Keratinocyte (primary cell): ENCODE measurements at regions not wholly inside any gene's neighbourhood (a gene's known extent, or its start where the extent isn't known, plus 50 kb on each side); places are given as distances from the start of the nearest gene placed in this dataset.
A peak's percentile ranks its signal among the peaks of the same experiment; 100 is the strongest.

ENCODE experiments used
- DNase-seq: peaks from one replicate; pipeline ENCODE4 v3.0.0-alpha.2; 2011; ENCODE audit warnings: low read depth, missing footprints, low spot score
- FAIRE-seq: peaks from 2 replicates; lab custom pipeline; 2011; peaks lifted over from hg19 to GRCh38; lab: Jason Lieb, UNC
- H2AFZ ChIP-seq: 2 replicates; pipeline ENCODE4 v1.6.0; 2012; ENCODE audit warnings: low read length, control low read depth, inconsistent platforms; ENCODE audit not compliant: control insufficient read depth
- H3K27ac ChIP-seq: 2 replicates; pipeline ENCODE4 v1.5.1; 2011; ENCODE audit warnings: low read length; ENCODE audit not compliant: control insufficient read depth, insufficient read depth
- H3K27me3 ChIP-seq: 3 replicates; pipeline ENCODE4 v1.6.0; 2011; ENCODE audit warnings: low read length; ENCODE audit not compliant: control insufficient read depth, insufficient read depth; ENCODE audit errors: extremely low read depth
- H3K36me3 ChIP-seq, 2 experiments: 2 replicates in 1 of 2; 3 replicates in 1 of 2; pipeline ENCODE4 v1.5.1; 2011; ENCODE audit warnings: low read length in 2 of 2, mild to moderate bottlenecking in 1 of 2; ENCODE audit not compliant: control insufficient read depth in 2 of 2, insufficient read depth in 2 of 2; ENCODE audit errors: extremely low read depth in 1 of 2
- H3K4me1 ChIP-seq: 3 replicates; pipeline ENCODE4 v1.5.1; 2011; ENCODE audit warnings: low read length; ENCODE audit not compliant: control insufficient read depth, insufficient read depth; ENCODE audit errors: extremely low read depth
- H3K4me2 ChIP-seq: 3 replicates; pipeline ENCODE4 v1.6.0; 2011; ENCODE audit warnings: low read depth, low read length; ENCODE audit not compliant: control insufficient read depth, insufficient read depth; ENCODE audit errors: extremely low read depth
- H3K4me3 ChIP-seq, 3 experiments: fragments of 200-600 bp in 1 of 3; sonication (generic) in 1 of 3; 2 replicates in 2 of 3; 3 replicates in 1 of 3; pipeline ENCODE4 v1.5.1; 2011 to 2016; ENCODE audit warnings: low read length in 3 of 3, mild to moderate bottlenecking in 3 of 3, control low read depth in 2 of 3, inconsistent platforms in 1 of 3, low read depth in 1 of 3, mixed read lengths in 1 of 3, mixed run types in 1 of 3, moderate library complexity in 1 of 3; ENCODE audit not compliant: control insufficient read depth in 2 of 3, insufficient read depth in 2 of 3; ENCODE audit errors: extremely low read depth in 1 of 3
- H3K79me2 ChIP-seq: 2 replicates; pipeline ENCODE4 v1.6.0; 2012; ENCODE audit warnings: low read length; ENCODE audit not compliant: control insufficient read depth, insufficient read depth
- H3K9ac ChIP-seq: 3 replicates; pipeline ENCODE4 v1.6.0; 2011; ENCODE audit warnings: low read length; ENCODE audit not compliant: control insufficient read depth, insufficient read depth; ENCODE audit errors: extremely low read depth
- H3K9me1 ChIP-seq: 3 replicates; pipeline ENCODE4 v1.6.0; 2011; ENCODE audit warnings: low read length; ENCODE audit not compliant: control insufficient read depth, insufficient read depth; ENCODE audit errors: extremely low read depth
- H3K9me3 ChIP-seq: 2 replicates; pipeline ENCODE4 v1.5.1; 2012; ENCODE audit warnings: low read depth, low read length; ENCODE audit not compliant: control insufficient read depth
- H4K20me1 ChIP-seq: 3 replicates; pipeline ENCODE4 v1.6.0; 2011; ENCODE audit warnings: low read length; ENCODE audit not compliant: control insufficient read depth, insufficient read depth; ENCODE audit errors: extremely low read depth
- CTCF ChIP-seq, 3 experiments: IDR thresholded peaks in 1 of 3; conservative IDR thresholded peaks in 1 of 3; optimal IDR thresholded peaks in 1 of 3; 2 replicates in 2 of 3; 3 replicates in 1 of 3; pipeline versions ENCODE3 to v1.5.1; 2011; ENCODE audit warnings: low read length in 3 of 3, mild to moderate bottlenecking in 3 of 3, moderate library complexity in 2 of 3, control low read depth in 1 of 3, inconsistent platforms in 1 of 3; ENCODE audit not compliant: insufficient read depth in 2 of 3; ENCODE audit errors: extremely low read depth in 1 of 3
- EZH2 ChIP-seq: IDR thresholded peaks from one replicate; pipeline ENCODE4 v1.6.1; 2012; ENCODE audit warnings: inconsistent platforms, mild to moderate bottlenecking, low read length, moderate library complexity
- dilution Hi-C: fragments of 300-500 bp; cut with MboI; formaldehyde crosslinking; loops from one replicate; pipeline ENCODE4 v1.7.0; 2020; ENCODE audit warnings: low sequenced_read_pairs; ENCODE audit not compliant: extremely low pct_ligation_motif_present

GRCh38 chr2:215775106-215775505 is 238.2 kb downstream of the MREG start:
- H3K4me3 ChIP-seq: no peak overlapping the region
- H3K9ac ChIP-seq: no peak overlapping the region
- no peak for TF ChIP-seq CTCF (optimal IDR thresholded peaks at IDR 0.05 in 1 of 3, IDR thresholded peaks at IDR 0.05 in 1 of 3, conservative IDR thresholded peaks at IDR 0.05 in 1 of 3; ENCODE audit: extremely low read depth in 1 of 3, insufficient read depth in 2 of 3, low read length in 3 of 3)
- no peak for TF ChIP-seq EZH2
- H2AFZ ChIP-seq: no peak overlapping the region
- H3K79me2 ChIP-seq: no peaks in the 10 kb centered on the region
- H3K36me3 ChIP-seq: no peaks in the 10 kb centered on the region
- peaks cover 3% of the 10 kb centered on the region for H3K4me1 ChIP-seq
- dilution Hi-C loops: no loop called here
- H3K9me3 ChIP-seq: no peaks in the 10 kb centered on the region
- no peak overlapping the region for H3K4me2 ChIP-seq
- H3K27me3 ChIP-seq: no peaks in the 10 kb centered on the region
- DNase-seq: no peak
- no peak for FAIRE-seq
- no peaks in the 10 kb centered on the region for H3K9me1 ChIP-seq
- no peaks in the 10 kb centered on the region for H4K20me1 ChIP-seq
- H3K27ac ChIP-seq: no peak overlapping the region

- Histone ChIP-seq H3K79me2 (no peaks in the 10 kb centered on the region), H3K27ac (no peak overlapping the region), H2AFZ (peak overlapping the region; percentile 9), H3K4me2 (no peak overlapping the region), H3K4me3 (no peak overlapping the region), H3K4me1 (peaks cover 3% of the 10 kb centered on the region), H3K27me3 (no peaks in the 10 kb centered on the region), H3K36me3 (no peaks in the 10 kb centered on the region), H3K9me1 (no peaks in the 10 kb centered on the region), H3K9me3 (no peaks in the 10 kb centered on the region), H4K20me1 (no peaks in the 10 kb centered on the region), H3K9ac (no peak overlapping the region)
- DNase-seq: no peak
- dilution Hi-C loops: no loop called here
- peak; percentile 57 for FAIRE-seq
- TF ChIP-seq EZH2: no peak
- no peak for TF ChIP-seq CTCF (optimal IDR thresholded peaks at IDR 0.05 in 1 of 3, IDR thresholded peaks at IDR 0.05 in 1 of 3, conservative IDR thresholded peaks at IDR 0.05 in 1 of 3; ENCODE audit: extremely low read depth in 1 of 3, insufficient read depth in 2 of 3, low read length in 3 of 3)
Measured at GRCh38 chr2:215773728-215774127, 239.6 kb downstream of the MREG start.
